Lower lobe of right lung (tissue), 2 donors: ENCODE measurements at regions not wholly inside any gene's neighbourhood (a gene's known extent, or its start where the extent isn't known, plus 50 kb on each side); places are given as distances from the start of the nearest gene placed in this dataset.

Experiments
- ATAC-seq, 2 donors: fragments of 200-7000 bp; cut with Tn5 transposase; one replicate each; pipeline ENCODE4 v1.9.1; 2020 to 2022; ENCODE audit warnings: mild to moderate bottlenecking in 2 of 2, moderate library complexity in 2 of 2
- DNase-seq: peaks from one replicate; pipeline ENCODE4 v3.0.0-alpha.2; 2020
- H3K27ac ChIP-seq: fragments of 200-600 bp; one replicate; pipeline ENCODE4 v1.8.0; 2022
- H3K27me3 ChIP-seq: fragments of 200-600 bp; one replicate; pipeline ENCODE4 v1.8.0; 2022; ENCODE audit warnings: low read depth
- H3K36me3 ChIP-seq: fragments of 200-600 bp; one replicate; pipeline ENCODE4 v1.8.0; 2022; ENCODE audit warnings: mild to moderate bottlenecking
- H3K4me1 ChIP-seq: fragments of 200-600 bp; one replicate; pipeline ENCODE4 v1.8.0; 2022
- H3K4me3 ChIP-seq: fragments of 200-600 bp; one replicate; pipeline ENCODE4 v1.8.0; 2022; ENCODE audit warnings: mild to moderate bottlenecking
- H3K9me3 ChIP-seq: fragments of 200-600 bp; one replicate; pipeline ENCODE4 v1.8.0; 2022
- intact Hi-C: fragments of 100-400 bp; cut with DNase I; formaldehyde crosslinking; loops from one replicate; pipeline ENCODE4 v1.11.0; 2022
- TF ChIP-seq, protein P1 (sequence below): fragments of 200-600 bp; IDR thresholded peaks from one replicate; pipeline ENCODE4 v1.8.0; 2022; ENCODE audit warnings: antibody characterized with exemption, mild to moderate bottlenecking
- donor health status: DM: no; HTN: yes; CAD: no; lungs with severe emphysema.

DNA sequence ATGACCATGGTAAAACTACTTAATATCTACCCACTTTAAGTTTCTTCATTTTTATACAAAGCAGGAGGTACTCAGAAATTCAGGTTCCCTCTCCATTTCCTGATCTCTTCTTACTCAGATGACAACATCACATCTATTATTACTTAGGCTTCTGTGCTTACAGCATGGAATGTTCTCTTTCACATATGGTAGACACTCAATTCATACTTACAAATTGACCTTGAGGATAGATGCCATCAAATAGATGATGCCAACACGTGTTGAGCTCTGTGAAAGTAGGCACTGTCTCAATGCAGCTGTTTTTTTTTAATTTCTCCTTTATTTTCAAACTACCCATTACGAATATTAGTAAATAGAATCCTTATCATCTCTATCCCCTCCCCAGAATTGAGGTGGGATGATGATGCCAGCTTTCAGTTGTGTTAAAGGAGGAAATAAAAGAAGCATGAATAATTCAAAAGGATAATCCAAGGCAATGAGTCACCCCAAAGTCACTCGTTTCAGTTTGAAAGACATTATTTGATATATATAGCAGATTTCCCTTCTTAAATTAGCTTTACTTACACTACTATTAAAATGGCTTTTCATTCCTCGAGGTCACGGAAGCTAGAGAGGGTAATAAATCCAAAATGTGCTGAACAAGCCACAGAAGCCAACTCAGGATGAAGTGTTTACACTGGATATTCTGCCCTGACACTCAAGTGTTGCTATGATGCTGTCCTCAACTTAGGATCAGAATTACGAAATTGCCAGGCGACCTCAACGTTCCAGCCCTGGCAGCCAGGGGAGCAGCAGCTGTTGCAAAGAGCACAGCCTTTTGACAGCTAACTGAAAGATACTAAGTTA lies 124.2 kb upstream of the EOLA2 start:
- no peaks in the 10 kb centered on the region for H3K27me3 ChIP-seq
- no peak overlapping the region for H3K27ac ChIP-seq
- TF ChIP-seq, protein P1, sequence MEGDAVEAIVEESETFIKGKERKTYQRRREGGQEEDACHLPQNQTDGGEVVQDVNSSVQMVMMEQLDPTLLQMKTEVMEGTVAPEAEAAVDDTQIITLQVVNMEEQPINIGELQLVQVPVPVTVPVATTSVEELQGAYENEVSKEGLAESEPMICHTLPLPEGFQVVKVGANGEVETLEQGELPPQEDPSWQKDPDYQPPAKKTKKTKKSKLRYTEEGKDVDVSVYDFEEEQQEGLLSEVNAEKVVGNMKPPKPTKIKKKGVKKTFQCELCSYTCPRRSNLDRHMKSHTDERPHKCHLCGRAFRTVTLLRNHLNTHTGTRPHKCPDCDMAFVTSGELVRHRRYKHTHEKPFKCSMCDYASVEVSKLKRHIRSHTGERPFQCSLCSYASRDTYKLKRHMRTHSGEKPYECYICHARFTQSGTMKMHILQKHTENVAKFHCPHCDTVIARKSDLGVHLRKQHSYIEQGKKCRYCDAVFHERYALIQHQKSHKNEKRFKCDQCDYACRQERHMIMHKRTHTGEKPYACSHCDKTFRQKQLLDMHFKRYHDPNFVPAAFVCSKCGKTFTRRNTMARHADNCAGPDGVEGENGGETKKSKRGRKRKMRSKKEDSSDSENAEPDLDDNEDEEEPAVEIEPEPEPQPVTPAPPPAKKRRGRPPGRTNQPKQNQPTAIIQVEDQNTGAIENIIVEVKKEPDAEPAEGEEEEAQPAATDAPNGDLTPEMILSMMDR, result no peak
- H3K9me3 ChIP-seq, result no peaks in the 10 kb centered on the region
- H3K4me1 ChIP-seq, result no peaks in the 10 kb centered on the region
- no peaks in the 10 kb centered on the region for H3K36me3 ChIP-seq
- intact Hi-C loops, result no loop called here
- ATAC-seq (peak; percentile 35 to 43), DNase-seq (no peak)
- no peak overlapping the region for H3K4me3 ChIP-seq

DNA sequence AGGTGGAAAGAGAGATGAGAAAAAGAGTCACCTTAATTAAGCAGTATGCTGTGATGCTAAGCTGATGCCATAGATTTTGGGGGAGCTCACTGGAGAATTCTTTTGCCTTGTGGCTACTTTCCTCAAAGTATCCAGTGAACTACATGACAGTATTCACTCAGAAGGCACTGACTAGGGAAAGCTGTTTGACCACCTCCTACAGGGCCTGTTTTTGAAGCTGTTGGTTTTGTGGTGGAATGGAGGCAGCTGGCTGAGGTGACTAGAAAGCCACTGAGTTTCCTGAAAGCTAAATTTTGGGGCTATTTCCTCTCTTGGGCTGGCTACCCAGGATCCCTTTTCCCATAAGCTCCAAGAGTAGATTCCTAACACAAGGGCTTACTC lies 124.8 kb upstream of the EOLA2 start:
- H3K27ac ChIP-seq, result no peak overlapping the region
- DNase-seq (no peak), ATAC-seq (no peak)
- H3K4me1 ChIP-seq, result no peaks in the 10 kb centered on the region
- H3K9me3 ChIP-seq, result no peaks in the 10 kb centered on the region
- H3K4me3 ChIP-seq, result no peak overlapping the region
- intact Hi-C loops, result no loop called here
- TF ChIP-seq, protein P1, result no peak
- H3K36me3 ChIP-seq, result no peaks in the 10 kb centered on the region
- no peaks in the 10 kb centered on the region for H3K27me3 ChIP-seq

DNA sequence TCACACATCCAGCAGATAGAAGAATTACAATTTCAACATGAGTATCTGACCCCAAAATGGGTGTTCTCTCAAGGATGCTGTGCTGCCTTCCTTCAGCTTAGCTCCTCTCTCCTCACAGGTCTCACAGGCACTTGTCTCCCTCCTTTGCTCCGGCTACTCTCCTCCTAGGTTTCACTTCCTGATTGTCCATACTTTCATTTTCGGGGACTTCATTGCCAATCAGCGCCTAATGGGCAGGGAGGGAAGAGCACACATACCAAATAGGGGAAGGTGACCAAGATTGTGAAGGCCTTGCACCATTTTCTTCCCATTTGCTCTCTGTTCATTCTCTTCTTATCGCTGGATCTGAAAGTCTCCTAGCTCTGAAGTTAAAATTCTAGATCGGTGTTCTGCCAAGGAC lies 125.4 kb upstream of the EOLA2 start:
- Histone ChIP-seq H3K27ac (no peak overlapping the region), H3K36me3 (no peaks in the 10 kb centered on the region), H3K27me3 (no peaks in the 10 kb centered on the region), H3K4me1 (no peaks in the 10 kb centered on the region), H3K9me3 (no peaks in the 10 kb centered on the region), H3K4me3 (no peak overlapping the region)
- peak; percentile 49 to 54 for ATAC-seq
- DNase-seq, result no peak
- intact Hi-C loops, result no loop called here
- TF ChIP-seq, protein P1, result no peak

DNA sequence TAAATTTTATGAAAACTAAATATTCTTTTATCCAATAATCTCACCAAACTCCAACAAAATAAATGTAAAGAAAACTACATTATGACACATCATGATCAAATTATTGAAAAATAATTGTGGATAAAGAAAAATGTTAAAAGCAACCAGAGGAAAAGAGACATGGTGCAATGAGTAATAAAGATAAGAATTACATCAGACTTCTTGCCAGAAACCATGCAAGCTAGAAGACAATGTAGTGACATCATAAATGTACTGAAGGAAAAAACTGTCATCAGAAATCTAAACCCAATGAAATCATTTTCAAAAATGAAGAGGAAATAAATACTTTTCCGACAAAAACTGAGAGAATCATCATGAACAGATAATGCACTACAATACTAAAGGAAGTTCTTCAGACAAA lies 135.9 kb upstream of the EOLA2 start:
- no peaks in the 10 kb centered on the region for H3K36me3 ChIP-seq
- H3K9me3 ChIP-seq, result no peaks in the 10 kb centered on the region
- no peaks in the 10 kb centered on the region for H3K4me1 ChIP-seq
- H3K27me3 ChIP-seq, result no peaks in the 10 kb centered on the region
- no peak overlapping the region for H3K27ac ChIP-seq
- TF ChIP-seq, protein P1, result no peak
- H3K4me3 ChIP-seq, result no peak overlapping the region
- DNase-seq (no peak), ATAC-seq (no peak)
- intact Hi-C loops, result no loop called here

DNA sequence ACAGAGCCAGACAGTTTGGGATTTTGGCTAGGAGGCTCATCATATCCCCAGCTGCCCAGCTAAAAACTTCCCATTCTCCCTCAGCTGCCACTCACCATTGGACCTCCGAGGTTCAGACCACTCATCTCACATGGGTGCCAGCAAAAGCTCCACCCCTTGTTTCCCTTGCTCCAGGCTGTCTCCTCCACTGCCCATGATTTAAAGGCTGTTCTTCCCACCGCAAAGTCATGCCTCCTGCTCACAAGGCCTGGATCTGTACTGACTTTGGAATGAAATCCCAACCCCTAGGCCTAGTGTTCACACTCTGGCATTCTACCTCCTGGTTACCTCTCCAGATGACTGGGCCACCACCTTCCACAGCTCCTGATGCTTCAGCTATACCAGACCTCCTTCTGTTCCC lies 142.2 kb upstream of the EOLA2 start:
- Histone ChIP-seq H3K4me1 (no peaks in the 10 kb centered on the region), H3K27ac (no peak overlapping the region), H3K4me3 (no peak overlapping the region), H3K27me3 (no peaks in the 10 kb centered on the region), H3K9me3 (no peaks in the 10 kb centered on the region), H3K36me3 (no peaks in the 10 kb centered on the region)
- TF ChIP-seq, protein P1, result no peak
- ATAC-seq, result no peak
- intact Hi-C loops, result no loop called here
- no peak for DNase-seq
